Activated CD4-positive, alpha-beta T cell treated with anti-CD3 and anti-CD28 coated beads, Interleukin-2, amount 50 U/mL, for 48 hours (primary cell): ENCODE measurements at regions not wholly inside any gene's neighbourhood (a gene's known extent, or its start where the extent isn't known, plus 50 kb on each side); places are given as distances from the start of the nearest gene placed in this dataset.
"Not testable (repeated sequence)": the region's sequence is repeated elsewhere in the genome, so short reads cannot be mapped to it uniquely, and the experiment has no call there.

ENCODE experiments used
- DNase-seq, 2 experiments: peaks; one replicate each; pipeline ENCODE4 v3.0.0-alpha.2; 2020

DNA sequence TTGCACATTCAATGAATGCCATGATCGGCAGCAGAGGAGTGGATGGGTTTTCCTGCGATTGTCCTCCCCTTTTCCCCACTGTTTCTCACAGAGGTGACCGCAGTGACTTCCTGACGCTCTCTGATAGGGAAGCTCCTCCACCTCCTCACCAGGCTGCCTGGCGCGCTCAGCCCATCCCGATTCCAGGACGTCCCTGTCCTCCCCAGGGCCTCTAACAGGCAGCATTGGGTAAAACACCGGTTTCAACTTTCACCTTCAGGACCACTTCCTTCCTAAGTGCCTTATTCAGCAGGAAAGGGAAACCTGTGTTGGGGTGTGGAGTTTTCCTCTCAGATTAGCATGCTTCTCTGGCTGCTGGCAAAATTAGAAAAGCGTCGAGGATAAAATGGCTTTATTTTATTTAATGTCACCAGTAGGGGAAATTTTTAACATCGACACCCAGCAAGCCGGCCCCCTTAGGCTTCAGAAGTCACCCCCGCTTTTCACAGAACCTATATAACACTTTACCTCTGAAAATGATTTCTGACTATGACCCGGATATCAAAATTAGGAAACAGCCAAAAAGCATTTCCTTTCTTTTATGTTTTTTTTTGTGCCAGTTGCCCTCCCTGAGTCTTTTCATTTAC lies 570.4 kb upstream of the GJE1 start:
- DNase-seq = peak in 1 of 2 experiments; percentile 4

DNA sequence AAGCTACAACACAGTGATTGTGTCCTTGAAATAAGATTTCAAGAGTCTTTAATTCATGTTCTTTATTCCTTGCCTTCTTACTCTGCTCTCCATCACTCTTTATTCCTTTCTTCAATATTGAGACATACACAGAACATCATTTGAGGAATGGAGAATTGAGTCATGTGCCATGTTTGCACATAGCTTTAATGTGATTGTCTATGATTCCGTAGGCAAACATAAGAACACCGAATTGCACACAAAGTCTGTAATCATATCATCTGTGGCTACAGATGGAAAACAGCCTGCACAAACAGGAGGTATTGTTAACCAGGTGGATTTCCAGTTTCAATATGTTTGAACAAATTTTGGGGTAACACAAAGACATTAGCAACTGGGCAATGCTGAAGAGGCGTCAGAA lies 571.6 kb upstream of the GJE1 start:
- DNase-seq = no peak

DNA sequence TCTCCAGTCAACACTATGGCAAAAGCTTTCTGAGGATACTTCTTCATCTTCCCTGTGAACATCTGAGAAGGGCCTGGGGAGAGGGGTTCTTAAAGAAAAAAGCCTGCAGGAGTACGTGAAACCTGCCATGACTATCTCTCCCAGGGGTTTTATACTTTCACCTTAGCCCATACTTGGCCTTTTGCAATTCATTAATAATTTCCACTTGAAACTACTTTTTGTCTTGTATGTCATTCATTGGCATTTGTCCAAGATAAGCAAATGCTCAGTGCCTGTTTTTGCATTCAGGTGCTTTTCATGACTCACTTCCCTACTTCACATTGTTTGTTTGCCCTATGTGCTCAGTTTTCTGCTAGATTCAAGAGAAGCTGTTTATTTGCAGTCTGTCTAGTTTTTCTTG lies 580.3 kb upstream of the GJE1 start:
- DNase-seq = no peak

DNA sequence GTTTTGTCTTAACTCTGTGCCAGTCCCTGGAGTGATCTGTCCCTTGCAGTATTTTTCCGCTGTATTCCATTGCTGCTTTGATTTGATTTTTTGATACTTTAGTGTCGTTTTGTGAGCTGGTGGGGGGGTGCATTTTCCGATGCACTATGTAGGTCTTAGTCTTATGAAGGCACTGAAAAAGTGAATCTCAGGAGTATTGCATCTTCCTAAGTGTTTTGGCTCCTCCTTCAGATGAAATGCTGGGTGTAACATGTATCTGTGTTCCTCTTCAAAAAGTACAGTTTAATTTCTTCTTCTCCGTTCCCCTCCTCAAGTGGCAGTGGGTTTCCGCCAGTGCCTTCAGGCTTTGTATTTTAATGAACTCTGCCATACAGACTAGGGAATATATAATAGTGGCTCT lies 580.7 kb upstream of the GJE1 start:
- DNase-seq = no peak

DNA sequence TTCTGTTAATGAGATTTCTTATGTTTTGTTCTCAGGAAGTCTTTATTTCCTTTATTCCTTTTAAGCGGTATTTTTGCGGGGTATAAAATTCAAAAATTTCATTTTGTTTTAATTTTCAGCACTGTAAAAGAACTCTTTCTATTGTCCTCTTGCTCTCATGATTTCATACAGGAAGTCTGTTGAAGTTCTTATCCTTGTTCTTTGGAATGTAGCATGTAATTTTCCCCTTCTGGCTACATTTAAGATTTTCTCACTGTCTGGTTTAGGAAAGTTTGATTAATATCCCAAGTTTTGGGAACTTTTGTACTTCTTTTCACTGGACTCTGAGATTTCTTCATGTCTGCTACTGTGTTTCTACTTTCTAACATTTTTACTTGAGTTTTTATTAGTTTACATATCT lies 581.4 kb upstream of the GJE1 start:
- DNase-seq = no peak

DNA sequence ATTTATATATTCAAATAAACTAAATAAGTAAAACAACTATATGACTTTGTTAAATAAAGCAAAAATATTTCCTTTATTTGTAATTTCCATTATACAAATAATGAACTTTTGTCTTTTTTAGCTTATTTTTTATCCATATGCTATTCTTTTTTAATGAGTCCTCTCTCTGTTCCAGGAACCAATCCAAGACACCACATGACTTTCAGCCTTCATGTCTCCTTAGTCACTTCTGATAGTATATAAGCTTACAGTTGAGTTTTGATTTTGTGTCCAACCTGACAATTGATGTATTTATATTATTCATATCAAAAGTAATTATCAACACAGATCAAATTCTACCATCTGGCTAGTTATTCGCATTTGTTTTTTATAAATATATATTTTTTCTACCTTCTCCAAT lies 582.3 kb upstream of the GJE1 start:
- no peak for DNase-seq

DNA sequence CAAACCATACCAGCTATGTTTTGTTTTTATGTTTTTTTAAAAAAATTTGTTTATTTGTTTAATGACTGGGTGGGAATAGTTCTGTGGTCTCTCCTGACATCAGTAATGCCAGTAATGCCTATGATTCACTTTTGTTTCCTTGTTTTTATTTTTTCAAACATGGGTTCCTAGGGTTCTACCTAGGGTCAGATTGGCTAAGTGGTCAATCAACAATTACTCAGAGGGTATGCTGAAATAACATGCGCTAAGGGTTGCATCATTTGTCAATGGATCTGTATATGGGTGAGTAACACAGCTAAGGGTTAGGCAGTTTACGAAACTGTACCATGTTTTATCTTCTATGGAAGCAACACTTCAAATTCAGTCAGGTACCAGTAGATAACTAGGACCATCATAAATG lies 583.8 kb upstream of the GJE1 start:
- DNase-seq = no peak

DNA sequence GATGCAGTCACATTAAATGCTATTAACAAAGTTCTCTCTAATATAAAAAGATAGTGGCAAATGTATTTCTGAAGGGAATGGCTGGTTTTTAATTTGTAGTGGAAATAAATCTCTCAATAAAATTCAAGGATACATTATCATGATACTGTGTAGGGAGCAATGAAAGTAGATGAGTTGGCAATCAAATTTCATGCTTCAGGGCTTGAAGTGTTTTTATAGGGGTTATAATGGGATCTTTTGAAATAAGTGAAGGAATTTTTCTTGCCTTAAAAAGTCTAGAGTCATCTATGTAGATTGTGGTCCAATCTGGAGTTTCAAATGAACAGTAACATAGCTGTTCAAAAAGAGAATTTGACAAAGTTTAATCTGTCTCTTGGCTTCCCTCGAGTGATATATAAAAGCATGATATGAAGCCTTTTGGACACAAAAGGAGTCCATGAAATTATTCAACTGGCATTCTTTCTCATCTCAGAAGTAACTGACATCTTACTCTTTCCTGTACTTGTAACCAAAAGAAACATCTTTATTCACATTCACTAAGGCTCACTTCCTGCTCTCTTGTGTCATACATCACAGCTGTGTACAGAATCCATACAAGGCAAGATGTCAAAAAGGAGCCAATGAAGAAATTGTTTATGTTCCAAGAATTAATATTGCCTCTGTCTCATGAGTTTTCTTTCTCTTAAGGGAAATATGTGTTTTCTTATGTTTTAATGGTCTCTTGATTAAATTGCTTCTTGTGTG lies 591.0 kb upstream of the GJE1 start:
- no peak for DNase-seq

DNA sequence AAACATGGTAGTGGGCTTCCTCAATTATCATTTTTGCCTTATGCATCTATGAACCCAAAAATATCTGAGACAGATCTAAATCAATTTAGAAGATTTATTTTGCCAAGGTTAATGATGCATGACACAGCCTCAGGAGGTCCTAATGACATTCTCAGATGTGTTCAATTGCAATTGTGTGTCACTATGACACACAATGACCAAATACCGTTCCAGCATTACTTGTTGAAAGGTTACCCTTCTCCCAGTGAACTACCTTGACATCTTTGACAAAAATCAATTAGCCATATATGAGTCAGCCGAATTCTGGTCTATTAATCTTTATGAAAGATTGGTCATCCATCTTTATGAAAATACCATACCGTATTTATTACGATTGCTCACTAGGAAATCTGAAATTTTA lies 592.5 kb upstream of the GJE1 start:
- DNase-seq = no peak

DNA sequence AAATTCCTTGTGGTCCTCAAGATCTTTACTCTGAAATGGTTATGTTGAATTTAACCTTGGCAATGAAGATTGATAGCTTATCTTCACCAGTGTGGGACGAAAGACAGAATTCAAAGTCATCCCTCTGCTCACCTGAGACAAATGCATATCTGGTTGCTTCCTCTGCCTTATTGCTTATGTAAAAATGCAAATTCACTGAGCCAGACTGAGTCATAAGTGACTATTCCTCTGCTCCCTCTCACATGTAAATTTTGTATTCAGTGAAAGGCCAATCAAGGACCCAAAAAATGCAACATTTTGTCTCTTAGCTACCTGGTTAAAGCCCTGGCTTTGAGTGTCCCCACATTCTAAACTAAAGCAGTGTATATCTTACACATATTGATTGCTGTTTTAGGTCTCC lies 593.1 kb upstream of the GJE1 start:
- no peak for DNase-seq

DNA sequence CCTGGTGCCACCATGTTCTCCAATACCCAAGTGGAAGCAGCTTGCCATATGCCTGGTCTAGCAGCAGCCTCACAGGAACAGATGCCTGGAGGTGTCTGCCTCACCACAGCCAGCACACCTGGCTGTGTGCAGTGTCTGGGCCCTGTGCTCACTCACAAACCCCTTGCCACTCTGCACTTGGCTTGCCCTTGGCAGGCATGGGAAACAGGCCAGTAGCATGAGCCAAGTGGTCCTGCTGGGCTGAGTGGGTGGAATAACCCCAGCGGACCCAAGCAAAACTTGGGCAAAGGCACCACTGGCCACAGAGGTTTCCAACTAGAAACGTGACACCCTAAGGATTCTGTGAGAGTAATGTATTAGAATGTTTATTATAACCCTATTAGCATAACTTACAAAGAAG lies 600.5 kb upstream of the GJE1 start:
- no peak for DNase-seq

DNA sequence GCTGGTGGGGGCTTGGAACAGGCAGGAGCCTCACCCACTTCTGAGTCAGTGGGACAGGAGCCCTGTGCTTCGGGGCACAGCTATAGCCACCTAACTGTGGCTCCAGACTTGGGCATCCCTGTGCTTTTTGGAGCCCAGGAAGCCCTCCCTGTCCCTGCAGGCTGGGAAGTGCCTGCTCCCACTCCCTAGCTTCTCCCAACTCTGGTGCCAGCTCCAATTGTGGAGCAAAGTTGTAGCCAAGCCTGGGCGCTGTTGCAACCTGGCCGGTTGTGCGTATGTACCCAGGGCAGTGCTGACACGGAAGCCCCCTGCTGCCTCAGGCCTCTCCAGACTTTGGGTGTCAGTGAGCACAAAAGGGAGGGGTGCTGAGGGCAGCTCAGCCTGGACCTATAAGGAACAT lies 601.7 kb upstream of the GJE1 start:
- DNase-seq = no peak

DNA sequence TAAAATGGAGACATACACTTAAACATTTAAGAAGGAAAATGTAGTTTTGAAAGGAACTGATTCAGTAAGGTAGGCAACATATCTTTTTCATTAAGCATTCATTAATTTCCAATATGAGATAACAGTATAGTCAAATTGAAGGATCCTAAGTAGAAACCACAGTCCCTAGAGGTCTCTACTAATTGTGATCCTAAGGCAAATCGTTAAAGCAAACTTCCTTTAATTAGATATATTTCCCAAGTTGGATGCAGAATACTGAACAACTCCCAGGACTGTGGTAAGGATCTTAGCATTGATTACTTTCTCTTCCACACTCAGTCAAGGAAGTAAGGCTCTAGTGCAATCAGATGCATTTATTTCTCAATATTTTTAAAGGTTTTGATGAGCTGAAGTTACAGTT lies 604.1 kb upstream of the GJE1 start:
- no peak for DNase-seq

DNA sequence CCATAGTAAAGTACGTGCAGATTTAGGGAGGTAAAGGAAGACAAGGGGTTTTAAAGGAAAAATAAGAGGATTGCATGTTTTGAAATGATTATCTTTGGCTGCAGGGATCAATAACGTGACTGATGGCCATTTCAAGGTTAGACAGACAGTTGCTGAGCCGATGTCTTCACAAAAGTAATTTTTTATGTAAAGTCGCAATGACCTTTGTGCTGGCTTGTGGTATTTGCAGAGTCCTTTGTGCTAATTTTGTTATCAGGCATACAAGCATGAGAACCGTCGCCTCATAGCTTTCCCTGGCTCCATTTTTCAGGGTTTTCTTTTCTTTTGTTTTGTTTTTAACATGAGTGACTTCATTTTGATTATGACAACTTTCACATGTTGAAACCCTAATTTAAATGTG lies 605.7 kb upstream of the GJE1 start:
- DNase-seq = no peak

DNA sequence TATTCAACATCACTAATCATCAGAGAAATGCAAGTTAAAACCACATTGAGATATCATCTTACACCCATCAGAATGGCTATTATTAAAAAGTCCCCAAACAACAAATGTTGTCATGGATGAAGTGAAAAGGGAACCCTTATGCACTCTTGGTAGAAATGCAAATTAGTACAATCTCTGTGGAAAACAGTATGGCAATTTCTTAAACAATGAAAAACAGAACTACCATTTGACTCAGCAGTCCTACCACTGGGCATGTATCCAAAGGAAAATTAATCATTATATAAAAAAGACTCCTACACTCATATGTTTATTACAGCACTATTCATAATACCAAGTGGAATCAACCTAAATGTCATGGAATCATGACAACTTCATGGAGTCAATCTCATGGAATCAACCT lies 611.3 kb upstream of the GJE1 start:
- no peak for DNase-seq

DNA sequence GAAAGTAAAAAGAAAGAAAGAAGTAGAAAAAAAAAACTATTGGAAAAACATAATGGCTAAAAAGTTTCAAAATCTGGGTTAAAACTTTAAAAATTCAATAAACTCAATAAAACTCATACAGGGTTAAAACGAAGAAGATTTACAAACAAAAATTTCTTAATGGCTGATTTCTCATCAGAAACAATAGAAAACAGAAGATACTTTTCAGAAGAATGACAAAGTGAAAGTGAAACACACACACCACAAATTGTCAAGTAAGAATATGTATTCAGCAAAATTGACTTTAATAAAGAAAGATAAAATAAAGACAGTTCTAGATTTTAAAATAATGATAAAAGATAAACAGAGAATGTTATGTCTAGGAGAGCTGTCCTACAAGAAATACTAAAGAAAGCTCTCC lies 618.9 kb upstream of the GJE1 start:
- no peak for DNase-seq

DNA sequence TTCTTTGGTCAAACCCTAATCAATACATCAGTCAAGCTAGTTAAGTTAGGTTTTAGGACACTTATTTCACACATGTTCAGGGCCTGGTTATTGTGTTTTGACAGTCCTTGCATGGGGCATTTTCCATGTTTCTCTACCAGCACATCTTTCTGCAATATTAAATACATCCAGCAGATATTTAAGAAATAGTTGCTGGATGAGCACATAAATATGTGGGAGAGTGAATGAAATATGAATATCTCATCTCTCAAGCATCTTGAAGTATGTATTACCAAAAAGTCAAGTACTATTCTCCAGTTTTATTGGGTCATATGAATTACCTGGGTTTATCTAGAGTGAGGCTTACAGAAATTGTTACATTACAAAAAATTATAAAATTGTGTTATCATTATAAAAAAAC lies 621.9 kb upstream of the GJE1 start:
- DNase-seq = no peak

DNA sequence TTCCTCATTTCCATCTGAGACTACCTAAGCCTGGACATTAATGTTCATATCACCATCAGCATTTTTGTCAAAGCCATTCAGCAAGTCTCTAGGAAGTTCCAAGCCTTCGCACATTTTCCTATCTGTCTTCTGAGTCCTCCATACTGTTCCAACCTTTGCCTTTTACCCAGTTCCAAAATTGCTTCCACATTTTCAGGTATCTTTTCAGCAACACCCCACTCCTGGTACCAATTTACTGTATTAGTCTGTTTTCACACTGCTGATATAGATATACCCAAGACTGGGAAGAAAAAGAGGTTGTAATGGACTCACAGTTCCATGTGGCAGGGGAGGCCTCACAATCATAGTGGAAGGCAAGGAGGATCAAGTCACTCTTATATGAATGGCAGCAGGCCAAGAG lies 626.7 kb upstream of the GJE1 start:
- not testable (repeated sequence) for DNase-seq

DNA sequence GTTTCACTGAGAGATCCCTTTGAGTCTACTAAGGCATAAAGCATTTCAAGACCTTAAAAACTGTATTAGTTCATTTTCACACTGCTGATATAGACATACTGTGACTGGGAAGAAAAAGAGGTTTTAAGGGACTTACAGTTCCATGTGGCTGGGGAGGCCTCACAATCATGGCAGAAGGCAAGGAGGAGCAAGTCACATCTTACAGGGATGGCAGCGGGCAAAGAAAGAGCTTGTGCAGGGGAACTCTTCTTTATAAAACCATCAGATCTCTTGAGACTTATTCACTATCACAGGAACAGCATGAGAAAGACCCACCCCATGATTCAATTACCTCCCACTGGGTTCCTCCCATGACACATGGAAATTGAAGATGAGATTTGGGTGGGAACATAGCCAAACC lies 628.4 kb upstream of the GJE1 start:
- not testable (repeated sequence) for DNase-seq

DNA sequence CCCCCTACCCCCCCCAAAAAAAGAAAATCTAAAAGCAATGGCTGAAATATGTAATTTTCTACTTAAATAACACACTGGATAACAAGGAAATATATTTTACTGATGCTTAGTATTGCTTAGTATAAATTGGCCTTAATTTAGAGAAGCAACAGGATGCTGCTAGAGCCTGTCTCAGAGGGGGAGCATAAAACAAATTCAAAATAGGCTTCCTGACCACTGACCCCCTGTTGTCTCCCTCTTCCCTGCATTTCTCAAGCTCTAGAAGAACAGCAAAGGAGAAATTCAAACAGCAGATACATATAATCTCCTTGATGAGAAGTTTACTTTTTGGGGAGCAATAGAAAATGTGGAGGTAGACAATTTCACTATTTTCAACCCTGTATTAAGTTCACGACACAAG lies 631.1 kb upstream of the GJE1 start:
- DNase-seq = no peak

DNA sequence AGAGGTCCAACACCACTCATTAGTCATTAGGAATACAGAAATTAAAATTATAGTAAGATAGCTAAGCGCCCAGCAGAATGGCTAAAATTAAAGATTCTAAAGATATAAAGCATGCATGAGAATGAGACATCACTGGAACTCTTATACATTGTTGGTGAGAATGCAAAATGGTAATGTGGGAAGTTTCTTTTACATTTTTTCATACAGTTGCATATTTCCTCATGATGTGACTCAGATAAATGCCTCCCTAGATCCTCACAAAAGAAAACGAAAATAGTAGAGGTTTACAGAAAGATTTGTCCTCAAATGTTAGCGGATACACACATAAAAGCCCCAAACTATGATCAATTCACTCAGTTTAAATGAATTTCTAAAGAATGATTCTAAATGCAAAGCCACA lies 633.7 kb upstream of the GJE1 start:
- no peak for DNase-seq

DNA sequence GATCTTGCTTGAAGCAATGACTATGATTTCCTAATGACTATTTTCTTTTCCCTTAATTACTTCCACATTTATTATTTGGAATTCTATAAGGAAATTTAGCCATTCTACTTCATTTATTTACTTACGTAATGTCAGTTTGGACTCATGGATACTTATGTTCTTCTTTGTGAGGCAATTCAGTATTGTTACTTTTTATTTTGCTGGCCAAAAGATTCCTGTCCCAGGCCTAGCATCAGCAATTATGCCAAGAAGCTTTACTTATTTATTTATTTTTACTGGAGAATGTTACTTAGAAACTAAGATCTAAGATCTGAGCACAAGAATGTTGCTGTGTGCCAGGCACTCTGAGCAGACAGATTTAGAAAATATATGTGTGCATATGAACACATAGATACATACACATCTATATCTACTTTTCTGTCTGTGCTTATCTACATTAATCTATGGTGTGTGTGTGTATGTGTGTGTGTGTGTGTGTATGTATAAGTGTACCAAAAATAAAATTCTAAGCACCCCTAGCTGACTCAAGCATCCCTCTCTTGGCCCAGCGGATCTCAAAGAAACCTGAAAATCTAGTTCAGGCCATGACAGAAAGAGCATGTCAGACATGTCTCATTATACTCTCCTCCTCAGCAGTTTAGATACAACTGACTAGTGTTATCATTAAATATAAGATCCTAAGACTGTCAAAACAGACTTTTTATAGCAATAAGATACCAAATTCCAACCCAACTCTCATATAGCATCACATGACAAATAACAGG lies 640.0 kb upstream of the GJE1 start:
- DNase-seq = no peak

DNA sequence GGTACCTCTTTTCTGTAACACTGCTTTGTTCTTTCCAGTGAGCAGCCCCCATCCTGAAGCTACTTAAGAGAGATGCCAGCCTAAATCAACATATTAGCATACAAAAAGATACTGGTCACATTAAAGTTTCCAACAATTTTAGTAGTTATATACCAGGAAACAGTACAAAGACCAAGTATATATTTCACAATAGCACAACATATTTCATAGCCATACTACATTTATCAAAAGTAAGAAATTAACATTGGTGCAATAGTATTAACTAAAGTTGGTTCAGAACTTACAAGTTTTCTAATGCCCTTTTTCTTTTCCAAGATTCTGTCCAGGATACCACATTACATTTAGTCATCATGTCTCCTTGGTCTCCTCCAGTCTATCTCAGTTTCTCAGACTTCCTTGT lies 641.0 kb upstream of the GJE1 start:
- DNase-seq = no peak

DNA sequence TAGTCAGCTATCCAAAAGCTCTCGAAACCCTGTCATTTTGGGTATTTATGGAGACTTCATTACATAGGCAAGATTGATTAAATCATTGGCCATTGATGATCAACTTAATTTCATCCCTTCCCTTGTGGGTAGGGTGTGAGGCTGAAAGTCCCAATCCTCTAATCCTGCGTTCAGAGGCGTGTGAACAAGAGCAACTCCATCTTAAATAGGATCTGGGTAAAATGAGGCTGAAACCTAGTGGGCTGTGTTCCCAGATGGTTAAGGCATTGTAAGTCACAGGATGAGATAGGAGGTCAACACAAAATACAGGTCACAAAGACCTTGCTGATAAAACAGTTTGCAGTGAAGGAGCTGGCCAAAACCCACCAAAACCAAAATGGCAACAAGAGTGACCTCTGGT lies 641.7 kb upstream of the GJE1 start:
- DNase-seq = no peak
